ENCODE measurements at regions not wholly inside any gene's neighbourhood (a gene's known extent, or its start where the extent isn't known, plus 50 kb on each side); places are given as distances from the start of the nearest gene placed in this dataset.

DNA sequence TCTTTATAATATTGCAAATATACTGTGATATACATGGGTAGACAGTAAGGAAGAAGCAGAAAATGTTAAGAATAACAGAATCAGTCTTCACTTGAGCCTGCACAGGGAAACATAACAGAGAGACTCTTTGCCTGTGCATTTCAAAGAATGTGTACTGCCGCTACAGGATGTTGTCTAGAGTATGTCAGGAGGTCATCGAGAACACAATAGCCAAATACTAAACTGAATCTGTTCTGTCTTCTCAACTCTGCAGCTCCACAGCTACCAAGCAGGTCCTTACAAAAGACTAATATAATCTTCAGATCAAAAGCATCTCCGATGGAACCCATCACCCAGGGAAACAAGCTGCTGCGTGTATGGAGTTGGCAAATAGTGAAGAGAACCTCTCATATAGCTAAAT is 471.5 kb downstream of the PCDH10 start:
- TF ChIP-seq, protein P1, sequence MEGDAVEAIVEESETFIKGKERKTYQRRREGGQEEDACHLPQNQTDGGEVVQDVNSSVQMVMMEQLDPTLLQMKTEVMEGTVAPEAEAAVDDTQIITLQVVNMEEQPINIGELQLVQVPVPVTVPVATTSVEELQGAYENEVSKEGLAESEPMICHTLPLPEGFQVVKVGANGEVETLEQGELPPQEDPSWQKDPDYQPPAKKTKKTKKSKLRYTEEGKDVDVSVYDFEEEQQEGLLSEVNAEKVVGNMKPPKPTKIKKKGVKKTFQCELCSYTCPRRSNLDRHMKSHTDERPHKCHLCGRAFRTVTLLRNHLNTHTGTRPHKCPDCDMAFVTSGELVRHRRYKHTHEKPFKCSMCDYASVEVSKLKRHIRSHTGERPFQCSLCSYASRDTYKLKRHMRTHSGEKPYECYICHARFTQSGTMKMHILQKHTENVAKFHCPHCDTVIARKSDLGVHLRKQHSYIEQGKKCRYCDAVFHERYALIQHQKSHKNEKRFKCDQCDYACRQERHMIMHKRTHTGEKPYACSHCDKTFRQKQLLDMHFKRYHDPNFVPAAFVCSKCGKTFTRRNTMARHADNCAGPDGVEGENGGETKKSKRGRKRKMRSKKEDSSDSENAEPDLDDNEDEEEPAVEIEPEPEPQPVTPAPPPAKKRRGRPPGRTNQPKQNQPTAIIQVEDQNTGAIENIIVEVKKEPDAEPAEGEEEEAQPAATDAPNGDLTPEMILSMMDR (IDR thresholded peaks at IDR 0.05), result no peak
- no peak for TF ChIP-seq POLR2A (IDR thresholded peaks at IDR 0.05)
- no peak for TF ChIP-seq EP300 (IDR thresholded peaks at IDR 0.05)

Data from ovary (tissue), 3 donors.